HG02588 (cell line): ENCODE measurements at regions not wholly inside any gene's neighbourhood (a gene's known extent, or its start where the extent isn't known, plus 50 kb on each side); places are given as distances from the start of the nearest gene placed in this dataset.
"Not testable (repeated sequence)": the region's sequence is repeated elsewhere in the genome, so short reads cannot be mapped to it uniquely, and the experiment has no call there.

ENCODE experiments used
- ATAC-seq: cut with Tn5 transposase; IDR thresholded peaks from one replicate; pipeline ENCODE4 v1.9.1; 2021; ENCODE audit warnings: mild to moderate bottlenecking, moderate library complexity; ENCODE audit not compliant: unreplicated experiment

DNA sequence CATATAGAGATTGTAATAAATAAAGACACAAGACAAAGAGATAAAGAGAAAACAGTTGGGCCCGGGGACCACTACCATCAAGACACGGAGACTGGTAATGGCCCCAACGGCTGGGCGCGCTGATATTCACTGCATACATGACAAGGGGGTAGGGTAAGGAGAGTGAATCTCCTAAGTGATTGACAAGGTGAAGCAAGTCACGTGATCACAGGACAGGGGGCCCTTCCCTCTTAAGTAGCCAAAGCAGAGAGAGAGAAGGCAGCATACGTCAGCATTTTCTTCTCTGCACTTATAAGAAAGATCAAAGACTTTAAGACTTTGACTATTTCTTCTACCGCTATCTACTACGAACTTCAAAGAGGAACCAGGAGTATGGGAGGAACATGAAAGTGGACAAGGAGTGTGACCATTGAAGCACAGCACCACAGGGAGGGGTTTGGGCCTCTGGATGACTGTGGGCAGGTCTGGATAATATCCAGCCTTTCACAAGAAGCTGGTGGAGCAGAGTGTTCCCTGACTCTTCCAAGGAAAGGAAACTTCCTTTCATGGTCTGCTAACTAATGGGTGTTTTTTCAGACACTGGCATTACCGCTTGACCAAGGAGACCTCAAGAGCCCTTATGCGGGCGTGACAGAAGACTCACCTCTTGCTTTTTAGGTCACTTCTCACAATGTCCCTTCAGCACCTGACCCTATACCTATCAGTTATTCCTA is 75.6 kb downstream of the MRPL39 start:
- not testable (repeated sequence) for ATAC-seq

DNA sequence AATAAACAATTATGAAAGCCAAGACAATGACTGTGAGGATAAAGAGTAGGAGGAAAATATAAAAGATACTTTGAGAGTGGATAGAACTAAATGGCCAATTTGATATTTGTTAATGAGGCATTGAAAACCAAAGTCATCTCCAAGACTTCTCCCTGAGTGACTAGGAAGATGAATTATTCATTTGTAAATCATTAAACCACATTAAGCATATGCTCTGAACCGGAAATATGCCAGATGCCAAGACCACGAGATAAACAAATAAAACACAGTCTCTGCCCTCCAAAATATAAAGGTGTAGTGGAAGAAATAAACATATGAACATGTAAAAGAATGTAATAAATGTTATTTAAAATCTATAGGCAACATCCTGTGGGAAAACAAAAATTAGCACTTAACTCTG is 78.8 kb downstream of the MRPL39 start:
- no peak for ATAC-seq

- ATAC-seq = no peak
These were observed 88.8 kb downstream of the MRPL39 start for GRCh38 chr21:25518491-25518911.

DNA sequence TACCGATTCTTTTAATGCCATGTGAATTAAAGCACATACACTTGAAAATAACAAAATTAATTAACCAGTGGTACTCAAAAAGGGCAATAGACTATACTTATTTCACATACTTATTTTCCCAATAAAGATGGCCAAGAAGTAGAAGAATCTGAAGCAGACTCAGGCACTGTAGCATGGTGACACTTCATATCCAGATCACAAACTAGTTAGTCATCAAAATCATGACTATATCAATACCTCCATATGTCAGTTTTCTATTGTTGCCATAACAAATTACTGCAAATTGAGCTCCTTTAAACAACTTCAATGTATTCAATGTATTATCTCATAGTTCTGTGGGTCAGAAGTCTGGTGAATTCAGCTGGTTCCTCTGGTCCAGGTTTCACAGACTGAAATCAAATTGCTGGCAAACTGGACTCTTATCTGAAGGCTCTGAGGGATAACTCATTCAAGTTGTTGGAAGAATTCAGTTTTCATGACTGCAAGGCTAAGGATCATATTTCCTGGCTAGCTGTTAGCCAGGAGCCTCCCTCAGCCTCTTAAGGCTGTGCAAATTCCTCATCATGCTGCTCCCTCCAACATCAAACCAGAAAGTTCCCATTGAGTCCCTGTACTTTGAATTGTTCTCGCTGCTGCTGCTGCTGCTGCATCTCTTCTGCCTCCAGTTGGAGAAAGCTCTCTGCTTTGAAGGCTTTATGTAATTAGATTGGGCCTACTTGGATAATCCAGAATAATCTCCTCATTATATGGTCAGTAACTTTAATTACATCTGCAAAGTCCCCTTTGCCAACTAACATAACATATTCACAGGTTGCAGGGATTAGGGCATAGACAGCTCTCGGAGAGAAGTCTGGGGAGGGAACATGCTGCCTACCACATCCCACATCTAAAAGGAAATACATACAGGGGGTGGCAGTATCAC is 91.5 kb downstream of the MRPL39 start:
- ATAC-seq = no peak

GRCh38 chr21:25513810-25514209 is 93.5 kb downstream of the MRPL39 start:
- no peak for ATAC-seq

- ATAC-seq = no peak
These were observed 94.9 kb downstream of the MRPL39 start for GRCh38 chr21:25512095-25513081.

DNA sequence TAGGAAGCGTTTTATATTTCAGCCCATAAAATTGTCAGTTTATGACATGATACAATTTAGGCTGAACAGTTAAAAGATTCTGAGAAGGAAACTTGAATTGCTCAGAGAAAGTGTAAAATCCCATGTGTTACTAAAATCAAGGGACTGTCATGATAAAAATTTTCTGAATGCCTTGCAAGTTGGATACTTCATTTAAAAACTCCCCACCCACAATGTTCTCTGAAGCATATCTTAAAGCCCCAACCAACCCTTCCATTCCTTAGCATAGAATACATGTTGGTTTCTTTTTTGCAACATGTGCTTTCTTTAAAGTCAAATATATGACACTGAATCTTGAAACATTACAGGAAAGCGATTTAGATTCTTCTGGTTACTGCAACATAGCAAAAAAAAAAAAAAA is 97.4 kb downstream of the MRPL39 start:
- ATAC-seq = peak; percentile 48

DNA sequence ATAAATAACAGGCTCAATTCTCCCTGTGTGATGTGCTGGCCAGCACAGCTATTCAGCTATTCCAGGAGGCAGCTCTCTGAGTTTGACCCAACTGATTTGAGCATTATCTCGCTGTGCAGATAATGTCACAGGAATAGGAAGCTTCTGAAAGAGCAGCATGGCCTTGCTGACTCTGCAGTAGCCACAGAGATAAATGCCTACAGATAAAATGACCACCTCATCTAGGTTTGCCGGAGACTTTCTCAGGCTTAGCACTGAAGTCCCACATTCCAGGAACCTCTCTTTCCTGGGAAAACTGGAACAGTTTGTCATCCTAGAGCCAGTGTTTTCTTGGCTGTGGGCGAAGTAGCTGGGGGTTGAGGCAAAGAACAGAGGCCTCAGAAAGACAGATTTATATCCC is 98.9 kb downstream of the MRPL39 start:
- ATAC-seq = no peak

GRCh38 chr21:25507522-25507921 is 99.8 kb downstream of the MRPL39 start:
- ATAC-seq = no peak

DNA sequence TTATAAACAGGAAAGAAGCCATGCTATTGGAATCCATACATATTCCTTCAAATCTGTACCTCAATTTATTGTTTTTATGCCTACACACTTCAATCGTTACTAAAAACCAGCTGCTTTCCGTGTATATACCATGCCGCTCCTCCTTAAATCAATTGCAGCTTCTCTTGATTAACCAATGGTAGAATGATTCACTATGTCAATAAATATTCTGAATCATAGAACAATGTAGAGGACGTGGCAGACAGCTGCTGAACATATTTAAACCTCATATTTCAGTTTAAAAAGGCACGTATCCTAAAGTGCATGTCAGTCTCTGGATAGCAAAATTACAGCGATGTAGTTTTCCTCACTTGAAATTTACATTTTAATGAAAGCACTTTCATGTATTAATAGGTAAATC is 100.4 kb downstream of the MRPL39 start:
- ATAC-seq = no peak

GRCh38 chr21:25506261-25506660 is 101.0 kb downstream of the MRPL39 start:
- ATAC-seq = no peak

- ATAC-seq = no peak
These were observed 103.3 kb downstream of the MRPL39 start for GRCh38 chr21:25503981-25504380.

DNA sequence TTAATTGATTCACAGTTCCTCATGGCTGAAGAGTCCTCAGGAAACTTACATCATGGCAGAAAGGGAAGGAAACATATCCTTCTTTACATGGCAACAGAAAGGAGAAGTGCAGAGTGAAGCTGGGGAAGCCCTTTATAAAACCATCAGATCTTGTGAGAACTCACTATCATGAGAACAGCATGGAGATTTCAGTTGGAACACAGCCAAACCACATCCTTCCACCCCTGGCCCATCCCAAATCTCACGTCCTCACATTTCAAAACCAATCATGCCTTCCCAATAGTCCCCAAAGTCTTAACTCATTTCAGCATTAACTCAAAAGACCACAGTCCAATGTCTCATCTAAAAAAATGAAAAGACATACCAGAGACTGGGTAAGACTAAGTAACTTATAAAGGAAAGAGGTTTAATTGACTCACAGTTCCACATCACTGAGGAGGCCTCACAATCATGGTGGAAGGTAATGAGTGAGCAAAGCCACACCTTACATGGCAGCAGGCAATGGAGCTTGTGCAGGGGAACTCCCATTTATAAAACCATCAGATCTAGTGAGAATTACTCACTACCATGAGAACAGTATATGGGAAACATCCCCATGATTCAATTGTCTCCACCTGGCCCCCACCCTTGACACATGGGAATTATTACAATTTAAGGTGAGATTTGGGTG is 105.2 kb downstream of the MRPL39 start:
- peak; percentile 49 for ATAC-seq

DNA sequence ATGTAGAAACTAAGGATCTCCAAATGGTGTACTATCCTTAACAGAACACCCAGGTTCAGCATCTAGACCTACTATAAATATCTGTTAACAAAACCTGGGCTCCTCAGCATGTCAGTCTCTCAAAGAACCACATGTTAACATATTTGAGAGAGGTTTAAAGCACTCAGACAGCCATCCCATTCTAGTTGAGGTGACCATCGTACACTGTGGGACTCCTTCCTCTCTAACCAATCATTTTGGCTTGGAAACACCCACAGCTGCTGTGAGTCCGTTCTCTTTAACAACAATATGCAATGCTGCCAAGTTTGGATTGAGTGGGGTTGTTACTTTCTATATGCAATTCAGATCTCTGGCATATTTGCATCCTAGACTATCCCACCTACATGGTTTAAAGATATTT is 105.8 kb downstream of the MRPL39 start:
- ATAC-seq = peak; percentile 23

- no peak for ATAC-seq
These were observed 106.7 kb downstream of the MRPL39 start for GRCh38 chr21:25500598-25500997.

DNA sequence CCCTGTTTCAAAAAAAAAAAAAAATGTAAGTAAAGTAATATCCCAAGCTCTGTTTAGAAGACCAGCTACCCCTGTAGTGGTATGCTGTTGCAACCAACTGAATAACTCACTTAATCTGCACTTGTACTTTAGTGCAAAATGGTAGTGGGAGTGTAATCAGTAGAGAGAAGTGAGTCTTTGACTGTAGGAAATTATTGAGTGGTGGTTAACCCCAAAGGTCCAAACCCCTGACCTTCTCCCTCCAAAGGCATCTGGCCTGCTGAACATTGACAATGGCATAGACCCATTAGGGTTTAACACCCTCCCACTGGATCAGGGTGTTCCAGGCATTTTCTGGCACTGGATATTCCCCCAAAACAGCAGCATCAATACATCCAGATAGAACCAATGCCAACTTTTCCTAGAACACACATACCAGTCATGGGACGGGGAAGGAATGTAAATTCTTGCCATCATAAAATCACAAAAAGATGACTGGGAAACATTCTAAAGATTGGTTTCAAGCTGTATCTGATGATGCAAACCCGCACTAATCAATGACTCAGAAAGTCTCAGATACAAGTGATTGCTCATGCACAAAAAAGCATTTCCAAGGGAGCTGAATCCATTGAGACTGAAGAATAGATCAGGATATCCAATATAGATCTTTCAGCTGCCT is 110.3 kb downstream of the MRPL39 start:
- ATAC-seq = no peak

- peak; percentile 37 for ATAC-seq
These were observed 112.5 kb downstream of the MRPL39 start for GRCh38 chr21:25494804-25495203.

- ATAC-seq = no peak
These were observed 113.6 kb downstream of the MRPL39 start for GRCh38 chr21:25493722-25494121.

DNA sequence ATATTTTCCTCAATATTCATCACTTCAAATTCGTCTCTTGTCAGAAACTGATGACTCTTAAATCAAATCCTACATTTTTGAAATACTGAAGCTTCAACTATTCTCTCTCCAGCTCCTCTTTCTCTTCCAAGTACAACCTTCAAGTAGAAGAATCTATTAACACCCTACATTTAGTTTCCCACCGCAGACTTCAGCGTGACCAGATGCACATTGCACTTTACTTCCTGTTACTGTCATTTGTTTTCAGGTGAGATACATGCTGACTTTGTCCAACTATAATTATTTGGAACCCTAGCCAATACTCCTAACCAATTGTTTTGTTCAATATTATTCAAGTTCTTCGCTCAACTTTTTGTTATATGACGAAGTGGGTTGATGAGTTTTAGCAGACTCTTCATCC is 116.0 kb downstream of the MRPL39 start:
- ATAC-seq = no peak

- no peak for ATAC-seq
These were observed 116.5 kb downstream of the MRPL39 start for GRCh38 chr21:25490742-25491141.
